Central memory CD8-positive, alpha-beta T cell (primary cell): ENCODE measurements at regions not wholly inside any gene's neighbourhood (a gene's known extent, or its start where the extent isn't known, plus 50 kb on each side); places are given as distances from the start of the nearest gene placed in this dataset.

Experiments used
- ATAC-seq: fragments of 150-1000 bp; cut with Tn5 transposase; replicated peaks from 2 replicates; pipeline ENCODE4 v1.10.0; 2022; ENCODE audit warnings: mild to moderate bottlenecking, moderate FRiP score, moderate number of reproducible peaks; ENCODE audit not compliant: poor library complexity, severe bottlenecking; ENCODE audit errors: extremely low read depth
- DNase-seq, 2 donors: peaks; one replicate each; pipeline ENCODE4 v3.0.0; 2021; ENCODE audit warnings: low spot score in 2 of 2
- H3K27ac Mint-ChIP-seq: one replicate; pipeline ENCODE4 v1.8.0; 2022; ENCODE audit warnings: low read depth, mild to moderate bottlenecking, moderate library complexity, mixed read lengths
- H3K27me3 Mint-ChIP-seq: one replicate; pipeline ENCODE4 v1.8.0; 2022; ENCODE audit warnings: mixed read lengths
- H3K36me3 Mint-ChIP-seq: one replicate; pipeline ENCODE4 v1.8.0; 2022; ENCODE audit warnings: mild to moderate bottlenecking, moderate library complexity, mixed read lengths; ENCODE audit not compliant: insufficient read depth
- H3K4me1 Mint-ChIP-seq: one replicate; pipeline ENCODE4 v1.8.0; 2022; ENCODE audit warnings: mixed read lengths
- H3K4me3 Mint-ChIP-seq: one replicate; pipeline ENCODE4 v1.8.0; 2022; ENCODE audit warnings: mild to moderate bottlenecking, moderate library complexity, mixed read lengths
- H3K9me3 Mint-ChIP-seq: one replicate; pipeline ENCODE4 v1.8.0; 2022; ENCODE audit warnings: mixed read lengths

- Mint-ChIP-seq H3K4me1 (no peaks in the 10 kb centered on the region), H3K27ac (no peak overlapping the region), H3K27me3 (no peaks in the 10 kb centered on the region), H3K36me3 (no peaks in the 10 kb centered on the region), H3K9me3 (peaks cover 23% of the 10 kb centered on the region), H3K4me3 (no peak overlapping the region)
- ATAC-seq (no peak), DNase-seq (no peak)
Observed at GRCh38 chr12:85663631-85664030, 172.6 kb downstream of the RASSF9 start.

- DNase-seq (no peak), ATAC-seq (no peak)
- Mint-ChIP-seq H3K4me1 (no peaks in the 10 kb centered on the region), H3K36me3 (peaks cover 2% of the 10 kb centered on the region), H3K27me3 (no peaks in the 10 kb centered on the region), H3K4me3 (no peak overlapping the region), H3K9me3 (peaks cover 20% of the 10 kb centered on the region), H3K27ac (no peak overlapping the region)
Observed at GRCh38 chr12:85664429-85664828, 171.8 kb downstream of the RASSF9 start.

- Mint-ChIP-seq H3K36me3 (peaks cover 2% of the 10 kb centered on the region), H3K4me3 (no peak overlapping the region), H3K9me3 (peaks cover 12% of the 10 kb centered on the region), H3K4me1 (no peaks in the 10 kb centered on the region), H3K27me3 (no peaks in the 10 kb centered on the region), H3K27ac (no peak overlapping the region)
- DNase-seq: no peak
- ATAC-seq: no peak
Observed at GRCh38 chr12:85669911-85670310, 166.3 kb downstream of the RASSF9 start.

DNA sequence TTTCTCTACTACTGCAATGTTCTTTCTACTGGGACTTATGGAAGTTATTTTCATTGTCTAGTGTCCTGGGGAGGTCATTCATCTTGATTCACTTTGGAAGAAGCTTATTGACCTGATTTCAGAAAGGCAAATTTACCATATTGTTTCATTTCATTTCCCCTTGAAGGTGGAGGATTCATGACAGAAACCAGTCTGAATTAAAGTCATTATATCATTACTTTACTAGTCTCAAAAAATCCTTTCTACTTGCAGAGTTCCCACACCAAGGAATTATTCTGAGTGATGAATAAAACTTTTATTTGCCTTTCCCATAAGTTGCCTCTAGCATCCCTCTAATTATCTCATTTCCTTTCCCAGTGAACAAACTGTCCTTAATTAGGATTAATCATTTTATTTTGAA is 163.8 kb downstream of the RASSF9 start:
- DNase-seq (no peak), ATAC-seq (no peak)
- H3K36me3 Mint-ChIP-seq: peaks cover 2% of the 10 kb centered on the region
- peaks cover 12% of the 10 kb centered on the region for H3K9me3 Mint-ChIP-seq
- H3K27ac Mint-ChIP-seq: no peak overlapping the region
- no peaks in the 10 kb centered on the region for H3K27me3 Mint-ChIP-seq
- no peak overlapping the region for H3K4me3 Mint-ChIP-seq
- no peaks in the 10 kb centered on the region for H3K4me1 Mint-ChIP-seq

DNA sequence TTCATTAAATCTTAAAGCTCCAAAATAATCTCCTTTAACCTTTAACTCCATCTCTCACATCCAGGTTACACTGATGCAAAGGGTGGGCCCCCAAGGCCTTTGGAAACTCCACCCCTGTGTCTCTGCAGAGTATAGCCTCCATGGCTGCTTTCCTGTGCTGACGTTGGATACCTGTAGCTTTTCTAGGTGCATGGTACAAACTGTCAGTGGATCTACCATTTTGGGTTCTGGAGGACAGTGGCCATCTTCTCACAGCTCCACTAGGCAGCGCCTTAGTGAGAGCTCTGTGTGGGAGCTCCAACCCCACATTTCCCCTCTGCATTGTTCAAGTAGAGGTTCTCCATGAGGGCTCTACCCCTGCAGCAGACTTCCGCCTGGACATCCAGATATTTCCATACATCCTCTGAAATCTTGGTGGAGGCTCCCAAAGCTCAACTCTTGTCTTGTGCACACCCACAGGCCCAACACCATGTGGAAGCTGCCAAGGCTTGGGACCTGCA is 162.2 kb downstream of the RASSF9 start:
- no peak overlapping the region for H3K27ac Mint-ChIP-seq
- ATAC-seq (no peak), DNase-seq (no peak)
- no peaks in the 10 kb centered on the region for H3K36me3 Mint-ChIP-seq
- no peaks in the 10 kb centered on the region for H3K27me3 Mint-ChIP-seq
- no peaks in the 10 kb centered on the region for H3K4me1 Mint-ChIP-seq
- H3K4me3 Mint-ChIP-seq: no peak overlapping the region
- peaks cover 12% of the 10 kb centered on the region for H3K9me3 Mint-ChIP-seq

DNA sequence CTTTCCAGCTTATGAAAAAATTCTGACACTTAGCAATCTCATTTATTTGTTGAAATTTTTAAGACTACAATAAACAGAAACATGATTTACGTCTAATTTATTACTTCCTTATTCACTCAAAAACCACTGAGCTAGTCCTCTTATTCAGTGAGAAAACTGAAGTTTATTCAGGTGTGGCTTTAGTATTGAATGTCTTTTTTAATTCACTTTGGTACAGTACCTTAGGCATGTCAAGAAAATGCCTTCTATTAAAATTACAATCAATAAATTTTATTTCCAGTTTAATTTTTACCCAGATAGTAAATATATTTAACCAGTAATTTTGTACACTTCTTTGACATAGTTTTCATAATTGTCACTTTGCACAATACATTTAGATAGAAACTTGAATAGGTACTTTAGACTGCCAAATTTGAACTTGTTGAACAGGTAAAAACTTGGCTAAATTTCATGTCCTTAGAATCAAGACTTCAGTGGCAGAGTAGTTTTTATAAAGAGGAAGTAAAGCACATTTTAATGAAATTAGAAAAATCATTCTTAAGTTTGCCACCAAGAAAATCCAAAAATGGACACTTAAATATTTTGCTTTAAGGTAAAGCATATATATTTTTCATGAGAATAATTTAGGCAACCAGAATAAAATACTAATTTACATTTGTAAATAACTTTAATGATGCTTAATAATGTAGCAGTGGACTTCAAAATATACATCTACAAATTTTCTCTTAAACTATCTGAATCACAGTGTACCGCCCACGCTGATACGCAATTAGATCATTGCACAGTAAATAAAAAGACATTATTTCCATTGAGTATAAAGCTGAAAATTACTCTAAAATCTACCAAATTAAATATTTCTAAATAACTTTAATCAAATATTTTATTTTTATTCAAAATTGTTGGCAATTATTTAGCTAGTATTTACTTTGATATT is 159.1 kb downstream of the RASSF9 start:
- no peaks in the 10 kb centered on the region for H3K27me3 Mint-ChIP-seq
- H3K9me3 Mint-ChIP-seq: peaks cover 18% of the 10 kb centered on the region
- ATAC-seq (no peak), DNase-seq (no peak)
- no peak overlapping the region for H3K27ac Mint-ChIP-seq
- H3K36me3 Mint-ChIP-seq: no peaks in the 10 kb centered on the region
- H3K4me3 Mint-ChIP-seq: no peak overlapping the region
- no peaks in the 10 kb centered on the region for H3K4me1 Mint-ChIP-seq

- no peaks in the 10 kb centered on the region for H3K4me1 Mint-ChIP-seq
- no peak overlapping the region for H3K27ac Mint-ChIP-seq
- peaks cover 7% of the 10 kb centered on the region for H3K9me3 Mint-ChIP-seq
- H3K27me3 Mint-ChIP-seq: no peaks in the 10 kb centered on the region
- no peak for ATAC-seq
- no peak overlapping the region for H3K4me3 Mint-ChIP-seq
- DNase-seq: no peak
- H3K36me3 Mint-ChIP-seq: no peaks in the 10 kb centered on the region
Observed at GRCh38 chr12:85679296-85679695, 156.9 kb downstream of the RASSF9 start.

- no peak overlapping the region for H3K27ac Mint-ChIP-seq
- DNase-seq (no peak), ATAC-seq (no peak)
- H3K27me3 Mint-ChIP-seq: no peaks in the 10 kb centered on the region
- no peak overlapping the region for H3K4me3 Mint-ChIP-seq
- no peaks in the 10 kb centered on the region for H3K4me1 Mint-ChIP-seq
- peaks cover 12% of the 10 kb centered on the region for H3K9me3 Mint-ChIP-seq
- no peaks in the 10 kb centered on the region for H3K36me3 Mint-ChIP-seq
Observed at GRCh38 chr12:85680881-85681280, 155.3 kb downstream of the RASSF9 start.

GRCh38 chr12:85681333-85681732 is 154.9 kb downstream of the RASSF9 start:
- Mint-ChIP-seq H3K27me3 (no peaks in the 10 kb centered on the region), H3K4me1 (no peaks in the 10 kb centered on the region), H3K4me3 (no peak overlapping the region), H3K9me3 (peaks cover 12% of the 10 kb centered on the region), H3K36me3 (no peaks in the 10 kb centered on the region), H3K27ac (no peak overlapping the region)
- ATAC-seq (no peak), DNase-seq (no peak)

GRCh38 chr12:85683051-85683450 is 153.2 kb downstream of the RASSF9 start:
- Mint-ChIP-seq H3K4me1 (no peaks in the 10 kb centered on the region), H3K9me3 (peaks cover 17% of the 10 kb centered on the region), H3K27me3 (no peaks in the 10 kb centered on the region), H3K27ac (no peak overlapping the region), H3K4me3 (no peak overlapping the region), H3K36me3 (no peaks in the 10 kb centered on the region)
- ATAC-seq: no peak
- no peak for DNase-seq

- no peak overlapping the region for H3K27ac Mint-ChIP-seq
Observed at GRCh38 chr12:85688837-85689236, 147.4 kb downstream of the RASSF9 start.

DNA sequence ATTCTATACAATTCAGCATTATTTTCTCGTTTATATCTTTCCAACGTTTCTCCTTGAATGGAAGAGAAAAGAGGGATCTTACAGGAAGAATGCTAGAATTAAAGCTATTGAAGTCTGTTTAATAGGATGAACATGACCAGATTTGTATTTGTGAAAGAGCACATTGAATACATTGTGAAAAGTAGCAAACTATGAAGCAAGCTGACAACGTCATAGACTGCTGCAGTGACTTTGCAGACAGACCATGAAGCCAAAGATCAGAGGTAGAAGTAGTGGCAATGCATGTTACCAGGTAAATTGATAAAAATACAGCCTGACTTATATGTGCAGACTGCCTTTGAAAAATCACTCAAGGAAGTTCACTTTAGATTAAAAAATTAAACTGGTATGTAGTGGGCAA is 146.1 kb downstream of the RASSF9 start:
- no peak overlapping the region for H3K4me3 Mint-ChIP-seq
- ATAC-seq: no peak
- H3K9me3 Mint-ChIP-seq: peaks cover 21% of the 10 kb centered on the region
- no peaks in the 10 kb centered on the region for H3K36me3 Mint-ChIP-seq
- no peaks in the 10 kb centered on the region for H3K27me3 Mint-ChIP-seq
- H3K27ac Mint-ChIP-seq: no peak overlapping the region
- no peak for DNase-seq
- no peaks in the 10 kb centered on the region for H3K4me1 Mint-ChIP-seq

More at GRCh38 chr12:85688837-85689236, 147.4 kb downstream of the RASSF9 start:
- H3K4me3 Mint-ChIP-seq: no peak overlapping the region
- ATAC-seq (no peak), DNase-seq (no peak)
- H3K36me3 Mint-ChIP-seq: no peaks in the 10 kb centered on the region
- H3K27me3 Mint-ChIP-seq: no peaks in the 10 kb centered on the region
- H3K4me1 Mint-ChIP-seq: no peaks in the 10 kb centered on the region
- H3K9me3 Mint-ChIP-seq: peaks cover 24% of the 10 kb centered on the region

- Mint-ChIP-seq H3K4me1 (no peaks in the 10 kb centered on the region), H3K27ac (no peak overlapping the region), H3K9me3 (peaks cover 13% of the 10 kb centered on the region), H3K27me3 (no peaks in the 10 kb centered on the region), H3K4me3 (no peak overlapping the region), H3K36me3 (no peaks in the 10 kb centered on the region)
- no peak for DNase-seq
- ATAC-seq: no peak
Observed at GRCh38 chr12:85693093-85693665, 143.0 kb downstream of the RASSF9 start.
